ENCODE measurements at regions not wholly inside any gene's neighbourhood (a gene's known extent, or its start where the extent isn't known, plus 50 kb on each side); places are given as distances from the start of the nearest gene placed in this dataset.

DNA sequence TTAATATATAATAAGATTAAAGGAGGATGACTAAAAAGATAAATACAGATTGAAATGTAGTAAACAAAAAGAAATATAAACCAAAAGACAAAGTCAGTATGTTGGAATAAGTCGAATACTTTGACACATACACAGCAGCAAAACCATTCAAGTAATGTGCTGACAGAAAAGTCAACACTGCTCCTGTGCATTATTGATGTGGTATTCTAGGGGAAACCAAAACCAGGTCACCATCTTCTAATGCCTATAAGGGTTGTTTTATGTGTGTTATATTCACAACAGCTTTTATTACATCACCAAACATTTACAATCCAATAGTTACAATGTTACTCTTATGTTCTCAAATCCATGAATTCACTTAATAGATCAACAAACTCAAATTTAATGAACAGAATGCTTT, 111.8 kb upstream of the DKK2 start:
- H3K27ac ChIP-seq: no peak overlapping the region
- TF ChIP-seq, protein P1, sequence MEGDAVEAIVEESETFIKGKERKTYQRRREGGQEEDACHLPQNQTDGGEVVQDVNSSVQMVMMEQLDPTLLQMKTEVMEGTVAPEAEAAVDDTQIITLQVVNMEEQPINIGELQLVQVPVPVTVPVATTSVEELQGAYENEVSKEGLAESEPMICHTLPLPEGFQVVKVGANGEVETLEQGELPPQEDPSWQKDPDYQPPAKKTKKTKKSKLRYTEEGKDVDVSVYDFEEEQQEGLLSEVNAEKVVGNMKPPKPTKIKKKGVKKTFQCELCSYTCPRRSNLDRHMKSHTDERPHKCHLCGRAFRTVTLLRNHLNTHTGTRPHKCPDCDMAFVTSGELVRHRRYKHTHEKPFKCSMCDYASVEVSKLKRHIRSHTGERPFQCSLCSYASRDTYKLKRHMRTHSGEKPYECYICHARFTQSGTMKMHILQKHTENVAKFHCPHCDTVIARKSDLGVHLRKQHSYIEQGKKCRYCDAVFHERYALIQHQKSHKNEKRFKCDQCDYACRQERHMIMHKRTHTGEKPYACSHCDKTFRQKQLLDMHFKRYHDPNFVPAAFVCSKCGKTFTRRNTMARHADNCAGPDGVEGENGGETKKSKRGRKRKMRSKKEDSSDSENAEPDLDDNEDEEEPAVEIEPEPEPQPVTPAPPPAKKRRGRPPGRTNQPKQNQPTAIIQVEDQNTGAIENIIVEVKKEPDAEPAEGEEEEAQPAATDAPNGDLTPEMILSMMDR (conservative IDR thresholded peaks at IDR 0.05): no peak

DNA sequence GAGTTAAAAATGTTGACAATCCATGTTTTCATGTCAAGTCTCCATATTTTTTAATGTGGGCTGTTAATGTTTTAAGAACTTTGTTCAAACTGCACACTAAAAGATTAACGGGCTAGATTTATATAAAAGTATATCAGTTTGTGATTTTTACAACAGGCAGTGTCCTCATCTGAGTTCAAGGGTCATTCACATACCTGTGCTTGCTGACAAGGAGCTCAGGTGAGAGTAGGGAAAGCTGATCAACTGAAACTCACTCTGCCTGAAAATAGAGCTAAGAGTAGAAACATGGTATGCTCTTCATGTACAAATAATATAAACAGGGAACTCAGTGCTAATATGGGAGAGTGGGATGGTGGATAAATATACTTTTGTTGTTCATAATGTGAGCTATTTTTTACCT, 102.3 kb upstream of the DKK2 start:
- TF ChIP-seq, protein P1 (conservative IDR thresholded peaks at IDR 0.05): no peak
- H3K27ac ChIP-seq: no peak overlapping the region

DNA sequence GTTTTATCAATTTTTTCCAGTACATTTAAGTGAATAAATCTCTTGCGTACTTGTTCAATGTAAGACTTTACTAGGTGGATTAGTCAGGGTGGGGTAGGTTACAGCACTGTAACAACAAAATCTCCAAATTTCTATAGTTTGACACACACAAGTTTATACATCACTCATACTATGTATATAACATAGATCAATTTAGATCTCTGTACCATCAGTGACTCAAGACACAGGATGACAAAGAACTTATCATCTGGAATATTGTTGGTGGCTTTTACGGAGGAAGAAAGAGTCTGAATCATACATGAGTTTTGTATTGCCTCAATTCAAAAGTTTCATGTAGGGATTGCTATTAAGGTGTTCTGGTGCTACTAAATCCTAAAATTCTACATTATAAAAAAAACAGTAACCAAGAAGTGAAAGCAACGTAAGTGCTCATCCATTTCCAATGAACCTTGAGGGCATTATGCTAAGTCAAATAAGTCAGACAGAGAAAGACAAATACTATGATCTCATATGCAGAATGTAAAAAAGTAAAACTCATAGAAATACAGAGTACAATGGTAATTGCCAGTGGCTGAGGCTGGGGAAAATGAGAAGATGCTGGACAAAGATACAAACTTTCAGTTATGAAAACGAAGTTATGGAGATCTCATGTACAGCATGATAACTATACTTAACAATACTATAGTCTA, 98.0 kb upstream of the DKK2 start:
- H3K27ac ChIP-seq: no peak overlapping the region
- TF ChIP-seq, protein P1 (conservative IDR thresholded peaks at IDR 0.05): no peak

DNA sequence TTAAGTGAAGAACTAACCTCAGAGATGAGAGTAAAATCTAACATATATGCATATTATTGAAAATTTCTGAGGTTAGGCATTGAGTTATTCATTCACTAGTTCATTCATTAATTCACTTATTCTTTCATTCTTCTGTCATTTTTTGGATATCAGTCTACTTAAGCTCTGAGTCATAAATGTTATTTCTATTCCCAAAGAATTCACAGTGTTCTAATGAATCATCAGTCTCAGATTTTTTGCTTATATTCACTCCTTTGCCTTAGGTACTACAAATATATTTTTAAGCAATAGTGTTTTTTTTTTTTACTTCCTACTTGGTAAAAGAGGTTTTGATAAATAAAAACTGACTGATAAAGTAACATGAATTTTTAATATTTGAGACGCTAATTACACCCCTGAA, 95.2 kb upstream of the DKK2 start:
- TF ChIP-seq, protein P1 (conservative IDR thresholded peaks at IDR 0.05): no peak
- no peak overlapping the region for H3K27ac ChIP-seq

DNA sequence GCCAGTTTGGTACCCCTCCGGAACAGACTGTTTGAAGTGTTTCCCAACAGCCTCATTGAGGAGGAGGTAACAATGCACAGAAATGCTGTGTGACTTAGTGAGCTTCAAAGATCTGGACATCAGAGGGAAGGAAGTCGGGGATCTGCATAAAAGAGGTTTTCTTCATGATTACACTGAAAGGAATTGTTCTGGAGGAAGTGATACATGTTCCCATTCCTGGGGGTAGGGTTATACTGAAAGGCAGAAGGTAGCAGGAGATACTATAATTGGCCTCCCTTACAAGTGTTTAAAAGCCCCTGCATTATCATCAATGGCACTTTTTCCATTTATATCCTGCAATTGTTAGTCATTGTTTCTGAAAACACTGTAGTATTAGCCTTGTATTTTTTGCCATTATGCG, 94.0 kb upstream of the DKK2 start:
- H3K27ac ChIP-seq: no peak overlapping the region
- TF ChIP-seq, protein P1 (conservative IDR thresholded peaks at IDR 0.05): no peak

DNA sequence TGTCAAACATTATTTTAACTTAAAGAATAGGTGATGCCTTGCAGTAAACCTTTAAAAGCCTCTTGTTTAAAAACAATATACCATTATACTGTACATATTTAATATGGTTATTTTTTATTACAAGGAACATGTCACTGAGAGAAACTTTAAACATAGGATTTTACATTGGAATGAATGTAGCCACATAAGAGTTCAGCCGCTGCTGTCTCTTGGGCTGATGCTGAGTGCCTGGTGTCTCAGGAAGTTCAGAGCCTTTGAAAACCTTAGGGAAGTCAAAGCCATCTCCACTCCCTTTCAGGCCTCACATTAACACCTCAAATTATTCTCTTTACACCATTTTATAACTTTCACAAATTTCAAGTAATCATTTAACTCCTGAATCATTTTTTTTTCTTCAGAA, 93.5 kb upstream of the DKK2 start:
- TF ChIP-seq, protein P1 (conservative IDR thresholded peaks at IDR 0.05): no peak

DNA sequence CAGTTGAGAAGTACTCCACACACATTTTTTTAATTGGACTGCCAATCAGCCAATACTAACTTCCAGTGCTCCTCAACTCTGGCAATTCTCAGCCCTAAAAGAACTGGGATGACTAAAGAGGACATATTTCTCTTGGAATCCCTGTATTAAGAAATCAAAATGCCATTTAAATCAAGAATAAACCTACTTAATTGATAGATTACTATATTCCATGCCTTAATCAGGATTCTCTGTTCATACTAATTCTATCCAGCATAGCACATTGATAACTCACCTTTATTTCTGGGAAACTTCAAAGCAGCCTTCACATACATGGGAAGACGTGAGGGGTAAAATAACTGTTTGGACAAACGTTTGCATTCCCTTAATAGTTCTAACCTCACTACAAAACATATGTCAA, 93.0 kb upstream of the DKK2 start:
- TF ChIP-seq, protein P1 (conservative IDR thresholded peaks at IDR 0.05): no peak
- H3K27ac ChIP-seq: no peak overlapping the region

More for the DNA sequence above, 93.5 kb upstream of the DKK2 start:
- no peak overlapping the region for H3K27ac ChIP-seq
